ENCODE measurements at regions not wholly inside any gene's neighbourhood (a gene's known extent, or its start where the extent isn't known, plus 50 kb on each side); places are given as distances from the start of the nearest gene placed in this dataset.

DNA sequence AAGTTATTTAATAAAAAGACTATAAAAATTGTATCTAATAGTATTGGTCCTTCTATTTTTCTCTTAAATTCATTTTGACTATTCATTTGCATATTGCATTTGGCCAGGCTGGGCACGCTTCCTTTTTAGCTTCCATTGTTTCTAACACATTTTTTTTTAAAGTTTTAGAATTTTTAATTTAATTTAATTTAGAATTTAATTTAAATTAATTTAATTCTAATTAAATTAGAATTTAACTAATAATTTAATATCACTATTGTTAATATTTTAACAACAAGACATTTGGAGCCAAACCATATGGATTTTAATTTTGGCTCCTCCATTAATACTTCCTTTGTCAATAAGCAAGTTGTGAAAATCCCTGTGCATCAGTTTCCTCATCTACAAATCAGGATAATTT lies 856.9 kb upstream of the SEL1L start:
- DNase-seq = no peak

DNA sequence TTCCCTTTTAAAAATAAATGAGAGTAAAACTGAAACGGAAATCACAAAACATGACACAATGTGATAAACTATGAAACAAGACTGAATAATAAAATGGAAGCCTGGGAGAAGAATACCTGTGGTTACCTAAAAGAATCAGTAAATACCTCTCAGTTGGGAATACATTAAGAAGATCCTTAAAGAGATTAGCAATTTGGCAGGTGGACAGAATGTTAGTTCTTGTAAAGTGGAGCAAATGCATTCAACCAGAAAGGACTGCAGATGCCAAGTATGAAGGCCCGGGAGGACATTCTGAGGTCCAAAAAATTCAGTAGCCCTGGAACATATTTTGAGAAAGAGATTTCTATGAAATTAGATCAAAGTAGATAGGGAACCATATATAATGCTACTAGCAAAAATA lies 861.3 kb upstream of the SEL1L start:
- DNase-seq = no peak

DNA sequence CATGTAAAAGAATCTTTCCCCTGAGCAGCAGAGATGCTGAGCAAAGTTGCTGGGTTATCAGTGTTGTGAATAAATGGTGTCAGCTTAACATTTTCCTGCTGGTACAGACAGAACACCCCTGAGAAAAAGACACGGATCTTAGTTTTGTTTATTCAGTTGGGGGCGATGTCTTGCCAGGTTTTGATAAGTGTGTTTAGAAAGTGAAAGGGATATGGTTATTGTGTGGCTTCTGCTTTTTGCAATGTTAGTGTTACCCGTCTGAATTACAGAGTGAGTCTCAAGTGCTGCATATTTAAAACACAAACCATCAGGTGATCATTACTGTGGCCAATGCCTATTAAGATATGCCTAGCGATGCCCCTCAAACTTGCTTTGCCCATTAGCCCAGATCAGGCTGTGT lies 864.6 kb upstream of the SEL1L start:
- no peak for DNase-seq

DNA sequence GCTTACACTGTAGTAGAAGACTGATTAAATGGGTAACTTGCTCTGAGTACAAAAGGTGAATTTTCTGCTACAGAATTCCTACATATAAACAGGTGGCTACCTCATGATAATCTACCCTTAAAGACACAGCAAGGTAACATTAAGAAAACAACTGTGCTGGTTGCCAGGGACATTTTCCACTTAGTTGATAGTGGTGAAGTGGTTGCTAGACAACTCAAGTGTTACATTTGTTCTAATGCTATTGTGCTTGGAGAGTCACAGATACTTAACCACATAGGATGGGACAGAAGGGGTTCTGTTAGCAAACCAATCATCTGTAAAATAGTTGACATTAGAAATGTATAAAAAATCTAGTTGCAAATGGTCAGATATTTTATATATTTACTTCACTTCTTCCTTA lies 870.3 kb upstream of the SEL1L start:
- DNase-seq = no peak

DNA sequence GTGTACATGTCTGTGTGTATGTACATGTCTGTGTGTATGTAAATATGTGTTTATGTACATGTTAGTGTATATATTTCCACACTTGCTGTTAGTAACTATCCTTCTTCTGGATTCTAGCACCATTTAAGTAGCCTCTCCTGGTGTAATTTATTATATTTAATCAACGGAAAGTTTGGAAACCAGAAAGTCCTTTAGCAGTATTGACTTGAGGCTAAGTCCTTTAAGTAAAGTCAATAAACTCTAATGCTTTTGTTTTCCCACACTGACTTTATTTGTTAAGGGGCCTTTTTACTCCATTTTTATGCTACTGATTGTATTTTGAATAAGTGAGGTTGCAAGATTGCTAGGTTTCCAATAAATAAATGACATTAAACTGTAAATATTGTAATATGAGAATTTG lies 876.4 kb upstream of the SEL1L start:
- no peak for DNase-seq

DNA sequence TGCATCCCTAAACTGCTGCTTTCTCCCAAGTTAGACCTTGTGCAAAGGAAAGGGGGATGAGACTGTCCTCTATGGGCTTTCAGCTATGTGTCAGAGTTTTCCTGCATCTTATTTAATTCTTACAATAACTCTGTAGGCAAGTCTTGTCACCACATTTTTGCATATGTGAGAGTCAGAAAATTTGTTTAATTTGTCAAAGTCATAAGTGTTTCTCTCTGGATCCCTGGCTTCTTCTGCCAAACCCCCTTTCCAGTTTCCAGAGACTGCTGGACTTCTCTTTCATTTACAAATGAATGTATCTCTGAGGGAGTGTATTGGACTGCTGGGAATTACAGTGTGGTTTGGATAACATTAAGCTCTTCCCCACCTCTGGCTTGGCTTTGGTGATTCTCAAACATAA lies 877.6 kb upstream of the SEL1L start:
- no peak for DNase-seq

DNA sequence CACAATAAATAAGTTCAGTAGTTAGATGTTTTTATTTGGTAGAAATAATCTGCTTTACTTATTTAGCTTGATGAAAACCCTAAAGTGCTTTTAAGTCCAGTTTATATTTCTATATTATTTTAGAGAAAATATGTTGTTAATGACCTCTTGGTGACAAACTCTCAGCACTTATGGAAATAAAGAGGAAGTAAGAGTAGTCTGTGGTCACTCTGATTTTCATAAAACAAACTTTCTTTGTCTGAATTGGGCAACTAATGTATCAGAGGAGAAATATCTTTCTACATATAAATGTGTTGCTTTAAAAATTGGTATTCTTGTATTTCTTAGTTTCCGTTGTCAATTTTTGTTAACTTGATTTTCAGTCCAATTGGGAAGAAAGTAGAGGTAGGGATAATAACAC lies 878.9 kb upstream of the SEL1L start:
- DNase-seq = no peak

DNA sequence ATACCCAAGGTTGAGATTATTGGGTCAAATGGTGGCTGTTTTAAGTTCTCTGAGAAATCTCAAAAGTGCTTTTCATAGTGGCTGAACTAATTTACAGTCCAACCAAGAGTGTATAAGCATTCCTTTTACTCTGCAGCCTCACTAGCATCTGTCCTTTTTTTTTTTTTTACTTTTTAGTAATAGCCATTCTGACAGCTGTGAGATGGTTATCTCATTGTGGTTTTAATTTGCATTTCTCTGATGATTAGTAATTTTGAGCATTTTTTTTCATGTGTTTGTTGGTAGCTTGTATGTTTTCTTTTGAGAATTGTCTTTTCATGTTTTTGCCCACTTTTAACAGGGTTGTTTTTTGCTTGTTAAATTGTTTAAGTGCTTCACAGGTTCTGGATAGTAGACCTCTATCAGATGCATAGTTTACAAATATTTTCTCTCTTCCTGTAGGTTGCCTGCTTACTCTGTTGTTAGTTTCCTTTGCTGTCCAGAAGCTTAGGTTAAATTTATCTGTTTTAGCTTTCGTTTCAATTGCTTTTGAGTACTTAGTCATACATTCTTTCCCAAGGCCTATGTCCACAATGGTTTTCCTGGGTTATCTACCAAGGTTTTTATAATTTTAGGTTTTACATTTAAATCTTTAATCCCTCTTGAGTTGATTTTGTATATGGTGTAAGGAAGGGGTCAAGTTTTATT lies 881.3 kb upstream of the SEL1L start:
- no peak for DNase-seq

DNA sequence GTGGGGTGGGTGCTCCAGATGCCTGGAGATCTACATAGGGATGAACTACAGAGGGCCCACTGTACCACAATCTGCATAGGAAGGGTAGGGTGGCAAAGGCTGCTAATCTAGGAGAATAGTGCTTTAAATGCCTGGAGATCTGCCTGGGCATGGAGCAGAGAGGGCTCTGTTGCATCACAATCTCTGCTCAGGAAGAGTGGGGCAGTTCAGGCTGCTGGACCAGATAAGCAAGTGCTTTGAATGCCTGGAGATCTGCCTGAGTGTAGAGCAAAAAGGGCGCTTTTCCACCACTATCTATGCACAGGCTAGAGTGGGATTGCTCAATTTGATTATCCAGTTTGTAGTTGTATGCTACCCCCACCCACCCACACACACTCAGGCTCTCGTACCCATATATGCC lies 886.3 kb upstream of the SEL1L start:
- DNase-seq = no peak

DNA sequence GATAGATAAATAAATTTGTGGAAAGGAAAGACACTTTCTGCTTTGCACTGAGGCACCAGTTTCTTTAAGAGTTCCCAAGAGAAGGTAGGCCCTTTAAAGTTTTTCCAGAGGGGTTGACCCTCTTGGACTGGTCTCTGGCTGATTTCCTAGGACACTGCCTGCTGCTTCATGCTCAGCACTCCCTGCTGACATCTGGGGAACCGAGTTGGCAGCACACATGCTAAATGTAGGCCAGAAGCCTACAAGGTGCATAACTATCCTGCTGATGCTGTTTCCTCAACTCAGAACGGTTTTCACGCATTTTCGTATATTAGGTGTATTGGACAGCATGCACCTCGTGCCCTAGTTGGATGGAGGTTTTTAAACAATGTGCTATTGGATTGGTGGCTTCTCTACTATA lies 887.2 kb upstream of the SEL1L start:
- no peak for DNase-seq

DNA sequence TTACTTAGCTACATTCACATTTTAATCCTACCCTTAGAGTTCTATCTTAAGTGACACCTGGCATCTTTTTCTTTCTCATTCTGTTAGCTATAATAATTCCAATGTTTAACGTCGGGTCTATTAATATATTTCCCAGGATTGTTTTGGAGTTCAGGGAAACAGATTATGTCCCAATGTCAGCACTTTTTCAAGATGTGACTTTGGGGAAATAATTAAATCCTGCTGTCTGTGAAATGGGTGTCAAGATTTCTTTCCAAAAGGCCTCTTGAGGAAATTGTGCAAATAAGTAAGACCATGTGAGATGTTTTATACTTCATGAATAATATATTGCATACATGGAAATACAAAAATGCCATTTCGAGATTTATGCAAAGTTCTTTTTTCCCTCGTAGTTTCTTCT lies 887.6 kb upstream of the SEL1L start:
- DNase-seq = no peak

DNA sequence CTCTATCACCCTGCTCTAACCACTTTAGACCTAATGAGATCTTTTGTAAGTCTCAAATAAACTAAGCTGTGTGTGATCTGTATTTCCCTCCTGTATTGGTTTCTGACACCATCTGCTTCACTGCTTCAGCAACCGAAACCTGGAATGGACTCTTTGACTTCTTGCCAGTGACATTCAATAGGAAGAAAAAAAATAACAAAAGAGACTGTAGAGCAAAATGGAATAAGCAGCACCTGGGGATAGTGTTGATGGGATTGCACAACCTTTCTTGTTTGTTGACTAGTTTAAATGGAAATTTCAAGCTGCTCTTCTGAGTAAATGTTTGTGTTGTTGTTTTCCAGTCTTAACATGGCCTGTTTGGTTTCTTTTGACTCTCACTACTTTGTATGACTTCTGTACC lies 888.6 kb upstream of the SEL1L start:
- DNase-seq = no peak

DNA sequence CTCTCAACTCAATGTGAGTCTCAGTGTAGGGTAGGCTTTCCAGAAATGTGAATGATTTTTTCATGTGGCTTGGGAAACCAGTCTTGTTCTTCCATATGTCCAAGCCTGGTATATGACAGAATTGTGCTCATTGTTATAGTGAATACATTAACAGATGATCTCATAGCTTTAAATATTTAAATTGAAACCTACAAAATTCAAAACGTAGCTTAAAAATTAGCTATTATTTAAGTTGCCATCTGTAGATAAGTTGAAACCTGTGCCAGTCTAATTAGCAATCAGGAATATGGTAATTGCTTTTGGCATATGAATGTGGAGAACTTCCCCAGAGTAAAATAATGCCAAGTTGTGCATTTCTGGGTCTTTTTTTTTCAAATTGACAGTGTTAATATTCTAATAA lies 891.6 kb upstream of the SEL1L start:
- DNase-seq = no peak

DNA sequence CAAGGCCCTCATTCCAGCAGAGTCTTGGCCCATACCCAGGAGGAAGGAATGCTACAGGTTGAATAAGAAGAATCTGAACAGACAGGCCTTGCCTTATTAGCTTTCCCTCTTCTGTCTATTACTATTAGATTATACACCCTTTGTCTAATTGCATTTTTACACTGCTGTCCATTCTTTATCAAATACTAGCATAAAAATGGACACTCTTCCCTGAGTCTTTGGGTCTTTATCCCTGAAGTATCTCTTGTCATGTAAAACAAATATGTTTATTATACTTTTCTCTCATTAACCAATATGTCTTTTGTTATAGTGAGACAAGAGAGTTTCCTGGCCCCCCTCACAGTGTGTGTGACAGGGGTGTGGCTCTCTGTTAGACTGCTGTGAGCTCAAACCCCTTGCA lies 897.4 kb upstream of the SEL1L start:
- DNase-seq = no peak

DNA sequence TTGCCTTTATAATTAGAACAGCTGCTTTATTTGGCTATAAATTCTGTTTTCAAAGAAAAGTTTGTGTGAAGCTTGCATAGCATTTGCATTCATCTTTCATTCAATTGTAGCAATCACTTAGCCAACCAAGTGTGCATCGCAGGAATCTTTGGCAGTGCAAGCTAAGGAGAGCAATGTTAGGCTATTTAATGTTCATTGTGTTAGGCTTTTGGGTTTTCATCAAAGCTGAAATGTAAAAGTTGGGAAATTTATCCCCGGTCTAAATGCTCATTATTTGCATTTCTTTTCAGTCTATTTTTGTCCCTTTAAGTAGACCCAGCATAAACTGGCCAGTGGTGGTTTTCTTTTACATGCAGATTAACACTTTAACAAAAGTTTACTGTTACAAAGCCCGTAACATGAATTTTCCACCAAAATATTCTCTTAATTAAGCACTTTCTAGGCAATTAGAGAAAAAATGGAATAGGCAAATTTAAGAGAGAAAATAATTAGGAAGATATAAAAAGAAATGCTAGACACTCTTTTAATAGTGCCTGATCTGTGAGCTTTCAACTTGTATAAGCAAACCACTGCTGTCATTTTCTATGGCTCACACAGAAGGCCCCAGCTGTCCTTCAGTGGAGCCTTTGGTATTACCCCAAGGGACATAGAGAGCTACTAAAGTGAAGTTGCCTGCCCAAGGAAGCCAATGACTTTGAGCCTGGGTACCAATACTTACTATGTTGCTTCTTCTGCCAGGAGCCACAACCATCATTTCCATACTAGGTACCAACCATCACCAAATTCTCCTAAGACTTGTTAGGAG lies 898.9 kb upstream of the SEL1L start:
- DNase-seq = no peak

DNA sequence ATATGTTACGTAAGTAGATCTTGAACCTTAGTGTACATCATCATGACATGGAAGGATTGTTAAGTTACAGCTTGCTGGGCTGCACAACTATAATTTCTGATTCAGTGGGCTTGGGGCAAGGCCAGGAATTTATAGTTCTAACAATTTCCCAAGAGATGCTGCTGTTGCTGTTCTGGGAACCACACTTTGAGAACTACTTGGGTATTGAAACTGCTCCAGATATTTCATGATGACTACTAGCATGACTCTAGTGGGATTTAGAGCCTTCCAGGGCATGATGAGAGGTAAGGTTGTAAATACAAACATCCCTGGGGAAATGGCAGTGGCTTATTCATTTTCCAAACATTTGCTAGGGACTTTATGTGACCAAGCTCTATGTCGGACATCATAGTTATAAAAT lies 904.8 kb upstream of the SEL1L start:
- DNase-seq = no peak

DNA sequence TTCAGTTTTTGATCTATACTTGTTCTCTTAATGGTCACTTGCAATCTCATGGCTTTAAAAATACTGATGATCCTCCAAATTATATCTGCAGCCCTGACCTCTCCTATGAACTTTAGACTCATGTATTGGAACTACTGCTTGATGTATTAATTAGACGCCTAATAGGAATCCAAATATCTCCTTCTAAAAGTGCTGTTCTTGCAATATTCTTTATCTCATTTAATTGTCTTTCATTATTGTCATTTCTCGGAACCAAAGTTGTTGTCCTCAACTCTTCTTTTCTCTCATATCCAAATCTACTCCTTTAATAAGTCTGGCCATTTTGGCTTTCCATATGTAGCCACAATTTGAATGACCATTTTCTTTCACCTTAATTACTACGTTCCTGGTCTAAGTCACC lies 907.6 kb upstream of the SEL1L start:
- DNase-seq = no peak

DNA sequence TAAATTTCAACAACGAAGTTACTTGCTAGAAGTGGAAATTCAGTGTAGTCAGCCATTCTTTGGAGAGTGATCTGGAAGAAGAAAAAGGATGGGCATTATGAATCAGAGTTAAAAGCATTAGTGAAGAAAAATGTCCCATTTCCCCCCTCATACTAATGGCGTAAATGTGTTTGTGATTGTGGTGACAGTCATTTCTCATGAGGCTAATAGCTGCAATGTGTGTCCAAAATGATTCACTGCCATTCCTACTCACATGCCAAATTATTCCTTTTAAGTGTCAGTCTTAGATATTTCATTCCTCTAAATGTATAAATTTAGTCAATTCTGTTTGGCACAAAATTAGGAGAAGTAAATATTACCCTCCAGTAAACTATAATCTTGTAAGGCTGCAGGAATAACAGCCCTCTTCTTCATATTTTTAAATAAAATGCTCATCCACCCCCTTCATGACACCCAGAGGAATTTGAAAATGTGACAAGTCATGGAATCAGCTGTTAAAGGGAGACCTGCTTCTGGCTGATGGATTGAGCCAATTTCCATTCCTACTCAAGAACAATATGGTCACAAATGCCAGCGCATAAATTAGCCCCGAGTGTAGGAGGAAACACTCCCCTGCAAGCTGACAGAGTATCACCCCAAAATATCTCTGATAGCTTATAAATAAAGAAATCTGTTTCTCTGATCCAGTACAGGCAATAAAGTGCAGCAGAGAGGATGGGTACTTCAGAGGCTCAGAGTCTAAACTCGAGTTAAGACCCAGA lies 912.3 kb upstream of the SEL1L start:
- no peak for DNase-seq

DNA sequence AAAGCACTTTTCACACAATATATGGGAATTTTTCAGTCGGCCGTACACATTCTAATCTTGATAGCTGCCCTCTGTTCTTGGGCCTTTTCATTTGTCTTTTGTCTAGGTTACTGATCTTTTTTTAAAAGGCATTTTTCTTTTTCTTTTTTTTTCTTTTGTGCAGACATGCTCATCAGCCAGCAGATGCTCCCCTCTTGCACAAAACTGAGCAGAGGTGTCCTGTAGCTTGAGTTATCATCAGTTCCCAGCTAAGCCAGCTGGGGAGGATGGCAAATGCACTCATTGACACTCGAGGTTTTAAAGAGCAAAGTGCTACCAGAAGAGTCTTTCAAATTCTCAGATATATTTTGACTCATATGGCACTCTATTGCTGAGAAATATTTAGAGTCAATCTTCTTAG lies 913.9 kb upstream of the SEL1L start:
- peak in 1 of 2 experiments; percentile 1 for DNase-seq

DNA sequence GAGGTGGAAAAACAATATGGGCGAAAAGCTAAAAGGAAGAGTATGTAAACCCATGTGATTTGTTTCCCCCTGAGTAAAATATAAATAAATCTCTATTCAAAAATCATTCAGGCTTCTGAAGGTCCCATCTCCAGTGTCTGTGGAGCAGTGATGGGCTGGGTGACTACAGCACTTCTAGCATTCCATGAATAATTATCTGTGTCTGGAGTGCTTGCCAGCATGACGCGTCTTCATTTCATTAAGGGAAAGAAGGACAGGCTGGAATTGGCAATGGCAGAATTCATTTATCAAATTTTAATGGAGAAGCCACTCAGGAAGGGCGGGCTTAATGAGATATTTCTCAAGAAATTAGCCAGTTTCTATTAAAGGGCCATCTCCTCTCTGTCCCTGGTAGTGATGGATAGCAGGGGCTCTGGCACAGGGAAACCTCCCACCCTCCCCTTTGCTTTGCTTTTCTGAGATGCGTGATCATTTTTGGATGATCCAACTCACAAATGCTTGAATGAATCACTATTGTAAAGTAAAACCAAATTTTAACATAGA lies 916.3 kb upstream of the SEL1L start:
- DNase-seq = no peak

DNA sequence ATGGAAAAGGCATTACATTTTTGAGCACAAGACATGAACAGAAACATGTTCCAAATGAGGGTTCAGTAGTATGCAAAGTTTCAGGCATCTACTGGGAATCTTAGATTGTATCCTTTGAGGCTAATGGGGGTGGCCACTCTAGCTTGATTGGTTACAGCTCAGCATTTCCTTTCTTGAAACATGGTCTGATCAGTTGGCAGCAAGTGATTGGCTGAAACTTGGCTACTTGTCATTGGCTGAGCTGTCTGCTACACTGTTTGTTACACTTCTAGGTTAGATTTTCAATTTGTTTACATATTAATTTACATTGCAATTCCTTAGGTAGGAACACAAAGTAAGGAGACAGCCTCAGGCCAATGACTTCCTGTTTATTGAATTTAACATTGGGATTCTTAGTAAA lies 918.0 kb upstream of the SEL1L start:
- DNase-seq = no peak

DNA sequence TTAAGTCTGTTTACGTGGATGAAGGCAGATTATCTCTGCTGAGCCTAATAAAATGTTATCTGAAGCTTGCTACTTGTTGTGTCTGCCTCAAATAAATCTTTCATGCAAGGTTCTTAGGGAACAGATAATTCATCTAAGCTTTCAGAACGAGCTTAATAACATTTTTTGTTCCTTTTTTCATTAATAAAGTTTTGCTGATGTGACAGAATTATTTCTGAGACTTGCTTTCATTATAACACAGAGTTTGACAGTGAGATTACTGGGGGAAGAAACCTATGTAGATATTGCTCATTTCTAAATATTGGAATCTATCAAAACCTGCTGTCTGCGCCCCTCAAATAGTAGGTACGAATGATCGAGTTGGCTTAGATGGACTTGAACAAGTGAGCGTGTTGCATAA lies 948.7 kb upstream of the SEL1L start:
- no peak for DNase-seq

DNA sequence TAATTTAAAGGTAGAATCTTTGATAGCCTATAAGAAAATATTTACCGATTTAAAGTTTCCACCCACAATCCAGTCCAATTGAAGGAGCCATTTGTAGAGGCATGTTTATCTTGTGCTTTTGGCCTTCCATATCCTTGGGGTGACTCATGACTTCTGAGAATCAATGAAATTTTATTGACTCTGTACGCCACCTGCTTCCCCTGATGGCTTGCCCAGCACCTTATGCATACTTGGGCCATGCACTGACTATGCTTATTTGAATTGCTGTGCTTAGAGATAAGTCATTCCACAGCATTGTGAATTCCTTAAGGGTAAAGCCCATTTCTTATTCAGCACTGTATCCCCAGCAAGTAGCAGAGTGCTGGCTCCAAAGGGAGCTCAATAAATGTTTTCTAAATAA lies 954.8 kb upstream of the SEL1L start:
- DNase-seq = no peak

DNA sequence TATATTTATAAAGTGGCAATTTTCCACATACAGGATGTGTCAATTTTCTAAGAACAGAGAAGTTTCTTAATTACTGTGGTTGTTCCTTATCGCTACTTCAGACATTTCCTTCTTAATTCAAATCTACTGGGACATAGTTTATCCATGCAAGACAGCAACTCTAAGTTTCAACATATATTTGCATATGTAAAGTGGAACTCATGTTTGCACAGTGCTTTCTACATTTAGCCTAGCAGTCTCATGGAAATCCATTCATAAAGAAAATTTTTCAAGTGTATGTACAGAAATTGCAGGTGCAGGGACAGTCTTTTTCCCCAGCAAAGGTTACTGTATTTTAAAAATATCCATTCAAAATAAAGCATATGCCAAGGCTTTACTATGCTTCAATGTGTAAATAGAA lies 956.7 kb upstream of the SEL1L start:
- peak; percentile 60 to 63 for DNase-seq

Measured in NCI-H526 (cell line).